A549 (cell line): ENCODE measurements at regions not wholly inside any gene's neighbourhood (a gene's known extent, or its start where the extent isn't known, plus 50 kb on each side); places are given as distances from the start of the nearest gene placed in this dataset.
A peak's percentile ranks its signal among the peaks of the same experiment; 100 is the strongest.

ENCODE experiments used
- ATAC-seq, 2 experiments: fragments of 200-7000 bp in 1 of 2; fragments of >200 bp in 1 of 2; cut with Nextera tagmentation in 1 of 2; cut with Tn5 transposase in 1 of 2; 3 replicates each; pipeline versions ENCODE4 v1.8.0 to v1.9.1; 2018 to 2020; ENCODE audit warnings: mild to moderate bottlenecking in 1 of 2, moderate library complexity in 1 of 2
- CTCF ChIA-PET: fragments of 300-600 bp; sonication (Branson Sonifier 250); formaldehyde crosslinking; extraction: SDS; loops from one replicate; lab custom pipeline; 2021; ENCODE audit warnings: antibody characterized with exemption, inconsistent platforms; lab: Yijun Ruan, JAX
- POLR2A ChIA-PET: fragments of 350-600 bp; formaldehyde crosslinking; extraction: SDS; loops from one replicate; lab custom pipeline; 2021; ENCODE audit warnings: antibody characterized with exemption, inconsistent platforms; lab: Yijun Ruan, JAX
- DNase-seq, 2 experiments: peaks; one replicate each; pipeline versions ENCODE4 v3.0.0 to v3.0.0-alpha.2; 2011 to 2016; ENCODE audit warnings: low read depth in 1 of 2, low spot score in 1 of 2
- FAIRE-seq: peaks from 2 replicates; lab custom pipeline; 2011; peaks lifted over from hg19 to GRCh38; lab: Jason Lieb, UNC
- H3K27ac ChIP-seq, 2 experiments: fragments of >200 bp; sonication (Bioruptor Twin); formaldehyde crosslinking; 3 replicates each; pipeline ENCODE4 v1.5.1; 2016 to 2017
- H3K4me1 ChIP-seq: fragments of >200 bp; sonication (Bioruptor Twin); formaldehyde crosslinking; 3 replicates; pipeline ENCODE4 v1.6.1; 2016
- H3K4me2 ChIP-seq: fragments of >200 bp; sonication (Bioruptor Twin); formaldehyde crosslinking; 3 replicates; pipeline ENCODE4 v1.6.1; 2016
- H3K4me3 ChIP-seq: fragments of >200 bp; sonication (Bioruptor Twin); formaldehyde crosslinking; 3 replicates; pipeline ENCODE4 v1.5.1; 2016
- H3K9me3 ChIP-seq: fragments of >200 bp; sonication (Bioruptor Twin); formaldehyde crosslinking; 3 replicates; pipeline ENCODE4 v1.6.1; 2016
- CBX8 ChIP-seq: fragments of 200-600 bp; sonication (generic); IDR thresholded peaks from 2 replicates; pipeline ENCODE4 v1.6.1; 2016
- CEBPB ChIP-seq, 2 experiments: fragments of >200 bp in 1 of 2; sonication (Bioruptor Twin) in 1 of 2; formaldehyde crosslinking in 1 of 2; IDR thresholded peaks; 2 replicates each; pipeline ENCODE4 v1.6.1; 2012 to 2016
- CHD4 ChIP-seq: fragments of 200-600 bp; sonication (generic); IDR thresholded peaks from 2 replicates; pipeline ENCODE4 v1.6.1; 2016; ENCODE audit warnings: antibody characterized with exemption, mild to moderate bottlenecking, borderline replicate concordance
- EHF ChIP-seq: fragments of 250-450 bp; sonication (Bioruptor Pico); IDR thresholded peaks from 2 replicates; pipeline ENCODE4 v1.5.0; 2020; ENCODE audit warnings: mild to moderate bottlenecking
- HES2 ChIP-seq: fragments of >200 bp; sonication (Bioruptor Twin); formaldehyde crosslinking; IDR thresholded peaks from 2 replicates; pipeline ENCODE4 v1.6.1; 2016
- HEYL ChIP-seq: fragments of 250-450 bp; sonication (Bioruptor Pico); IDR thresholded peaks from 2 replicates; pipeline ENCODE4 v1.8.0; 2021; ENCODE audit warnings: mild to moderate bottlenecking, moderate library complexity
- HOXA7 ChIP-seq: fragments of 250-450 bp; sonication (Bioruptor Pico); IDR thresholded peaks from 2 replicates; pipeline ENCODE4 v1.5.0; 2020; ENCODE audit warnings: mild to moderate bottlenecking, moderate library complexity
- JUNB ChIP-seq: fragments of >200 bp; sonication (Bioruptor Twin); formaldehyde crosslinking; IDR thresholded peaks from 2 replicates; pipeline ENCODE4 v1.6.1; 2016
- MAFK ChIP-seq: fragments of 450-650 bp; IDR thresholded peaks from 2 replicates; pipeline ENCODE4 v1.6.1; 2014; ENCODE audit not compliant: partially characterized antibody
- NFE2L2 ChIP-seq: fragments of 150-350 bp; conservative IDR thresholded peaks from 2 replicates; pipeline ENCODE4 v1.6.1; 2014; ENCODE audit warnings: low read length
- PHF8 ChIP-seq: fragments of 200-600 bp; sonication (generic); IDR thresholded peaks from 2 replicates; pipeline ENCODE4 v1.6.1; 2016; ENCODE audit warnings: low read depth, mild to moderate bottlenecking, antibody characterized with exemption, moderate library complexity, borderline replicate concordance
- RCOR1 ChIP-seq: fragments of 150-350 bp; IDR thresholded peaks from 2 replicates; pipeline ENCODE4 v1.6.1; 2014; ENCODE audit warnings: antibody characterized with exemption, low read length, low read depth
- RNF2 ChIP-seq: fragments of 200-600 bp; sonication (generic); IDR thresholded peaks from 2 replicates; pipeline ENCODE4 v1.6.1; 2016; ENCODE audit warnings: low read depth, mild to moderate bottlenecking, antibody characterized with exemption, moderate library complexity, borderline replicate concordance
- SREBF2 ChIP-seq: fragments of 450-650 bp; IDR thresholded peaks from 2 replicates; pipeline ENCODE4 v1.6.1; 2014; ENCODE audit warnings: mild to moderate bottlenecking, moderate library complexity
- TFCP2L1 ChIP-seq: fragments of 250-450 bp; sonication (Bioruptor Pico); IDR thresholded peaks from 2 replicates; pipeline ENCODE4 v1.5.0; 2021; ENCODE audit warnings: mild to moderate bottlenecking
- TP53 ChIP-seq: fragments of 250-450 bp; sonication (Bioruptor Pico); IDR thresholded peaks from 2 replicates; pipeline ENCODE4 v1.5.0; 2021; ENCODE audit warnings: mild to moderate bottlenecking, moderate library complexity
- ZNF302 ChIP-seq: fragments of 250-450 bp; sonication (Bioruptor Pico); IDR thresholded peaks from 2 replicates; pipeline ENCODE4 v1.9.0; 2021; ENCODE audit warnings: inconsistent platforms, mild to moderate bottlenecking, moderate library complexity
- WGBS: methylation state at CpG from one replicate; pipeline ENCODE4 v1.1.6; 2017; ENCODE audit errors: missing lambda C conversion rate; 5-methylcytosine and 5-hydroxymethylcytosine counted together
- TF ChIP-seq, protein P1 (sequence below): fragments of 200-600 bp; sonication (generic); IDR thresholded peaks from 2 replicates; pipeline ENCODE4 v1.6.1; 2016; ENCODE audit warnings: antibody characterized with exemption, mild to moderate bottlenecking, moderate library complexity
- TF ChIP-seq, protein P2 (sequence below): fragments of 250-450 bp; sonication (Bioruptor Pico); IDR thresholded peaks from 2 replicates; pipeline ENCODE4 v1.5.0; 2020; ENCODE audit warnings: low read depth, mild to moderate bottlenecking, moderate library complexity
- TF ChIP-seq, protein P3 (sequence below): fragments of 450-650 bp; IDR thresholded peaks from 2 replicates; pipeline ENCODE4 v1.6.1; 2014; ENCODE audit warnings: antibody characterized with exemption

DNA sequence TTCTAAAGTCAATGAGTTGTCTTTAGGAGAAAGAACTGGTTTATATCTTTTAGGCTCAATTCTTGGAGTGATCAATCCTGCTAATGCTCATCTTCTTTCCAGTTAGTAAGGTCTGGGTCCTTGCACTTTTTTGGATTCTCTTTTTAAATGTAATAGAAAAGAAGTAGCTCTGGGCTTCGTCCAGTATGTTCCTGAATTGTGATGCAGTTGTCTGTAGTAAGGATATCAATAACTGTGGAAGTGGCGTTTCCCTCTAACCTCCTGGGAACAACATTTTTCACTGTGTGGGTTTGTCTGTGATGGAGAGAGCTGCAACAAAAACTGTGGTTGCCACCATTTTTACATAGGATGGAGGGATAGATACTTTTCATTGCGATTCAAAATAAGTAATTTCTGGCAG is 367.2 kb downstream of the USP25 start:
- TF ChIP-seq CHD4 (no peak), HOXA7 (CRISPR knock-in tag) (no peak), RCOR1 (no peak), CEBPB (IDR thresholded peaks at IDR 0.05) (no peak), EHF (CRISPR knock-in tag) (no peak), ZNF302 (CRISPR knock-in tag) (no peak), SREBF2 (no peak), RNF2 (no peak), NFE2L2 (no peak), HEYL (CRISPR knock-in tag) (no peak), CBX8 (no peak), TP53 (no peak), PHF8 (no peak), TFCP2L1 (CRISPR knock-in tag) (no peak), HES2 (no peak)
- TF ChIP-seq, protein P1, sequence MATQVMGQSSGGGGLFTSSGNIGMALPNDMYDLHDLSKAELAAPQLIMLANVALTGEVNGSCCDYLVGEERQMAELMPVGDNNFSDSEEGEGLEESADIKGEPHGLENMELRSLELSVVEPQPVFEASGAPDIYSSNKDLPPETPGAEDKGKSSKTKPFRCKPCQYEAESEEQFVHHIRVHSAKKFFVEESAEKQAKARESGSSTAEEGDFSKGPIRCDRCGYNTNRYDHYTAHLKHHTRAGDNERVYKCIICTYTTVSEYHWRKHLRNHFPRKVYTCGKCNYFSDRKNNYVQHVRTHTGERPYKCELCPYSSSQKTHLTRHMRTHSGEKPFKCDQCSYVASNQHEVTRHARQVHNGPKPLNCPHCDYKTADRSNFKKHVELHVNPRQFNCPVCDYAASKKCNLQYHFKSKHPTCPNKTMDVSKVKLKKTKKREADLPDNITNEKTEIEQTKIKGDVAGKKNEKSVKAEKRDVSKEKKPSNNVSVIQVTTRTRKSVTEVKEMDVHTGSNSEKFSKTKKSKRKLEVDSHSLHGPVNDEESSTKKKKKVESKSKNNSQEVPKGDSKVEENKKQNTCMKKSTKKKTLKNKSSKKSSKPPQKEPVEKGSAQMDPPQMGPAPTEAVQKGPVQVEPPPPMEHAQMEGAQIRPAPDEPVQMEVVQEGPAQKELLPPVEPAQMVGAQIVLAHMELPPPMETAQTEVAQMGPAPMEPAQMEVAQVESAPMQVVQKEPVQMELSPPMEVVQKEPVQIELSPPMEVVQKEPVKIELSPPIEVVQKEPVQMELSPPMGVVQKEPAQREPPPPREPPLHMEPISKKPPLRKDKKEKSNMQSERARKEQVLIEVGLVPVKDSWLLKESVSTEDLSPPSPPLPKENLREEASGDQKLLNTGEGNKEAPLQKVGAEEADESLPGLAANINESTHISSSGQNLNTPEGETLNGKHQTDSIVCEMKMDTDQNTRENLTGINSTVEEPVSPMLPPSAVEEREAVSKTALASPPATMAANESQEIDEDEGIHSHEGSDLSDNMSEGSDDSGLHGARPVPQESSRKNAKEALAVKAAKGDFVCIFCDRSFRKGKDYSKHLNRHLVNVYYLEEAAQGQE: no peak
- TF ChIP-seq, protein P2, sequence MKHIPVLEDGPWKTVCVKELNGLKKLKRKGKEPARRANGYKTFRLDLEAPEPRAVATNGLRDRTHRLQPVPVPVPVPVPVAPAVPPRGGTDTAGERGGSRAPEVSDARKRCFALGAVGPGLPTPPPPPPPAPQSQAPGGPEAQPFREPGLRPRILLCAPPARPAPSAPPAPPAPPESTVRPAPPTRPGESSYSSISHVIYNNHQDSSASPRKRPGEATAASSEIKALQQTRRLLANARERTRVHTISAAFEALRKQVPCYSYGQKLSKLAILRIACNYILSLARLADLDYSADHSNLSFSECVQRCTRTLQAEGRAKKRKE (CRISPR knock-in tag): no peak
- TF ChIP-seq, protein P3, sequence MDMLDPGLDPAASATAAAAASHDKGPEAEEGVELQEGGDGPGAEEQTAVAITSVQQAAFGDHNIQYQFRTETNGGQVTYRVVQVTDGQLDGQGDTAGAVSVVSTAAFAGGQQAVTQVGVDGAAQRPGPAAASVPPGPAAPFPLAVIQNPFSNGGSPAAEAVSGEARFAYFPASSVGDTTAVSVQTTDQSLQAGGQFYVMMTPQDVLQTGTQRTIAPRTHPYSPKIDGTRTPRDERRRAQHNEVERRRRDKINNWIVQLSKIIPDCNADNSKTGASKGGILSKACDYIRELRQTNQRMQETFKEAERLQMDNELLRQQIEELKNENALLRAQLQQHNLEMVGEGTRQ: no peak
- H3K4me3 ChIP-seq: no peak overlapping the region
- DNase-seq (no peak), ATAC-seq (no peak), FAIRE-seq (no peak)
- H3K27ac ChIP-seq: no peak overlapping the region
- H3K4me1 ChIP-seq: no peaks in the 10 kb centered on the region
- ChIA-PET CTCF (interaction anchor here (1.6 kb wide), 1 partner anchor 14 kb away, joined by 5 read pairs; no protein-coding TSS in a partner anchor), POLR2A (no interaction called here)
- H3K9me3 ChIP-seq: no peaks in the 10 kb centered on the region
- 88% methylated on average over 3 of the region's 3 CpGs for WGBS
- no peak overlapping the region for H3K4me2 ChIP-seq

- TF ChIP-seq CHD4: no peak
- TF ChIP-seq, all 56 proteins: peak for 0
- Histone ChIP-seq H3K27ac (no peak overlapping the region), H3K4me1 (no peaks in the 10 kb centered on the region), H3K4me2 (no peak overlapping the region), H3K4me3 (no peak overlapping the region), H3K9me3 (no peaks in the 10 kb centered on the region)
- CTCF ChIA-PET: no interaction called here
- DNase-seq (no peak), ATAC-seq (no peak), FAIRE-seq (no peak)
- 85% methylated on average over 2 of the region's 2 CpGs for WGBS
- POLR2A ChIA-PET: no interaction called here
Observed at GRCh38 chr21:16102113-16102512, 372.3 kb downstream of the USP25 start.

DNA sequence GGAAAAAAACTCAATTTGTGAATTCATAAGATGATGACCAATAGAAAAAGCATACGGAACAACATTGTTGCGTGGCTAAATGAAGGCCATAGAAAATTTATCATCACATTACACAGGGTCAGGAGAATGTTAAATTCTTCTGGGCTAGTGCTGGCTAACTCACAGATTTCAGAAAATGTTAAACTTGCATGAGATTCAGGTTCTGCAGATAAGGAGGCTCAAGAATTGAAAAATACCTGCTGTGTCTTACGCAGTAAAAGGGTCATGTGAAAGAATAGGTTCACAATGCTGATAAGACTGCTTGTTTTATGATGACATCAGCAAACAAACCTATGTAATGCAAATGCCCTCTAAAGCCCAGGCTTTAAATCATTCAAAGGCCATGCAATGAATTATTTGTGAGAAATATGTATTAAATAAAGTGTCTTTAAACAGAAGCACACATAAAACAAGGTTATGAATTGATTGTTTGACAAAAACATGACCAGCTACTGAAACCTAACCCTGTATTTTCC is 378.8 kb downstream of the USP25 start:
- 88% methylated on average over 3 of the region's 3 CpGs for WGBS
- no peaks in the 10 kb centered on the region for H3K9me3 ChIP-seq
- H3K4me1 ChIP-seq: 0 out of 3 replicates have a peak, but pooled peaks cover 5% of the 10 kb centered on the region
- no peak overlapping the region for H3K4me2 ChIP-seq
- POLR2A ChIA-PET: no interaction called here
- CTCF ChIA-PET: no interaction called here
- FAIRE-seq: no peak
- no peak for DNase-seq
- no peak overlapping the region for H3K27ac ChIP-seq
- no peak for ATAC-seq
- TF ChIP-seq JUNB (no peak), MAFK (peak; percentile 80)
- H3K4me3 ChIP-seq: no peak overlapping the region
